GM21825 (cell line): ENCODE measurements at regions not wholly inside any gene's neighbourhood (a gene's known extent, or its start where the extent isn't known, plus 50 kb on each side); places are given as distances from the start of the nearest gene placed in this dataset.
"Not testable (repeated sequence)": the region's sequence is repeated elsewhere in the genome, so short reads cannot be mapped to it uniquely, and the experiment has no call there.

Source experiments
- ATAC-seq: cut with Tn5 transposase; IDR thresholded peaks from one replicate; pipeline ENCODE4 v1.9.1; 2021; ENCODE audit warnings: mild to moderate bottlenecking, moderate library complexity; ENCODE audit not compliant: unreplicated experiment

DNA sequence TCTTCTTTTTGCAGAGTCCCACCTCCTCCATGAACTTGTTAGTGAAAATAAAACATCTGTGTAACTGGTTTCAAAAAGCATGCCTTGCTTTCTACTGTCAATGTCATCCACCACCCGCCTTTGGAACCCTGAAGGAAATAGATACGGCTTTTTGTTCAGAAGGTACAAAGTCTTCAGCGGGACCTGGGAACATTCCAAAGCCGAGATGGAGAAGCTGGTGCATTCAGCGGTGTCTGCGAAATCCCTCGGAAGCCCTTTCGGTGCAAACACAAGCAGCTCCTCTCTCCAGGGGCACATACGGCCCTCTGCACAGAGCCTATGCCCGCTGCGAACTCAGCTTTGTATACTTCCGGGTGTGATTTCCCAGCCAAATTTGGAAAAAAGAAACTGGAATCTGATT, 555.8 kb upstream of the SALL3 start:
- no peak for ATAC-seq

DNA sequence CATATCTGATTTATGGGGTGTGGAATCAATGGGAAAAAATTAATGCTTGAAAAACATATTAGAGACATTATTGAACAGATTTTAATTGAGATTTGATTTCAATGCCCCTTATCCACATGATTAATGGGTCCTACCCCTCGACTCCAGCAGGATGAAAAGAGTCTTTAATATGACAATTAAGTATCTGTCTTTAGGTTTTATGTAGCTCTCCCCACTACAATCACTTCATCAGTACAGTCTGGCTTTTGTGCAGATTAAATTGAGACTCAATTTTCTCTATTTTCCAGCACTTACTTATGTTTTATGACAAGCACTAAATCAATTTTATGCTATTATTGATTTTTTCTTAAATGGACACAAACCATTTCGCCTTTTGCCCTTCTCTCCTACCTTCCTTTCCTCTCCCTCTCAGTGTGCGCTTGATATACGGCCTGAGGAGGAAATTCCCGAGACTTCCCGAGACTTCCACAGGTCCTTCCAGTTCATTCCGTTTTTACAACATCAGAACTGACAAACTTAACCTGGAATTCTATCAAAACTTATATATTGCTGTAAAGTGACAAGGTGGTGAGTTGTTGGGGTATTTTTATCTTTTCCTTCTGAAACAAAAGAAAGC, 555.1 kb upstream of the SALL3 start:
- no peak for ATAC-seq

DNA sequence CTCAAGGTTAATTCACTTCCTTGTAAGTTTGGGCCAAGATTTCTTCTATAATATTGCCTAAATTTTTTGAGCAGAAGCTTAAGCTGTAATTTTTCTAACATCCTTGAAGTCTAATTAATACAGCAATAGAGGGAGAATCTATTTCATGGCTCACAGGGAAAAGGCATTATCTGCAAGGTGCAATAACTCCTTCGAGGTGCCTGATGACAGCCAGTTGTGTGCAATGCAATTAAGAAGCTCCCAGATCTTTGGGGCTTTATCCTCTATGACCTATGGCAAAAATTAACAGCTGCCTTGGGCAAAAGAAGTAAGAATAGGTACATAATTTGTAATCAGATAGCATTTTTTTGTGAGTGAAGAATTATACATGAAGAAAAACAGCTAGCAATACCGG, 554.6 kb upstream of the SALL3 start:
- no peak for ATAC-seq

DNA sequence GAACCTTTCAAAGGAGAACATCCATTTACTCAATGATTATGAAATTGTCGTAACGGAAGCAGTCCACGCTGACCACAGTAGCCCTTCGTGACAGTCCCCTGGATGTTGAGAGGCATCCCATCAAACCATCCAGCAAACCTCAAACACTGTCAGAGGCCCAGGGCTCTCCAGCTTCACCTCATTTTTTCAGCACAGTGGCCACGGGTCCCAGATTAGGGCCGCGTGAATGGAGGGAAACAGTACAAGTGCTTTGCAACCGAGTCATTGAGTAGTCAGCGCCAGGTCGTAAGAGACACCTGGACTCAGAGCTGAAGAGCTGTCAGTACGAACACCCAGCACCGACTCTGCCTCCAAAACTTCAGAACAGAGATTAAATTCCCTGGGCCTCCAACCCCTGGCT, 552.5 kb upstream of the SALL3 start:
- no peak for ATAC-seq

DNA sequence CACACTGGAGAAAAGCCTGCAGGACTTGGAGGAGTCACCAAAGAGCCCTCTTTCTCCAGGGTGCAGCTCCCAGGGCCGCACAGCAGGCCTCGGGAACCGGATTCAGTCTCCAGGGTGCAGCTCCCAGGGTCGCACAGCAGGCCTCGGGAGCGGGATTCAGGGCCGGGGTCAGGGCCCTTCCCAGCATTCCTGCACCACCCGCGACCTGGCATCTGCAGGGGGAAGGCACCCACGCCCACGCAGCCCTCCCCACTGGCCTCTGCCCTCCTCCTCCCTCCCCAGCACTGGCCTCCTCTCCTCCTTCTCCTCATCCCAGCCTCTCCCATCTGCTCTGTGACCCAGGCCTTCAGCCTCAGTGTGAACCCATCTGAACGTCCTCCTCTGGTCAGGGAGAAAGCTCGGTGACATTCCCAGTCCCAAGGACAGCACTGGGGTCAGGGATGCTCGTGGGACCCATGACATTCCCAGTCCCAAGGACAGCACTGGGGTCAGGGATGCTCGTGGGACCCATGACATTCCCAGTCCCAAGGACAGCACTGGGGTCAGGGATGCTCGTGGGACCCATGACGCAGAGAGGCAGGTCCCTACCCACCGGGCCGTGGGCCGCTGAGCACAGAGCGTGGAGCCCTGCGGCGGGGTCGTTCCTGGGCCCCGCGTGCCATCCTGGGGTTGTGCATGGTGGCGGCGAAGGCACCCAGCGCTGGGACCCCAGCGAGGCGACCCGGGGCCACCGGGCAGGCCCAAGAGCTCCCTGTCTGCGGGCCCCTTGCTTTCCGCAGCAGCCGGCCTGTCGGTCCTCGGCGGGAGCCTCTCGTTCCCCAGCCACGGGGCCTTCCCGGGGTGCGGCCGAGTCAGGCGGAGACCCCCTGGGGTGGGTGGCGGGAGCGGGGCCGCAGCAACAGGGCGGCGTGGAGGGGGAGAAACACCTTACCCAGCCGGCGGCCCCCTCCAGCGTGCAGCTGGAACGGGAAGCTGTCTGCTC, 550.2 kb upstream of the SALL3 start:
- ATAC-seq: no peak

DNA sequence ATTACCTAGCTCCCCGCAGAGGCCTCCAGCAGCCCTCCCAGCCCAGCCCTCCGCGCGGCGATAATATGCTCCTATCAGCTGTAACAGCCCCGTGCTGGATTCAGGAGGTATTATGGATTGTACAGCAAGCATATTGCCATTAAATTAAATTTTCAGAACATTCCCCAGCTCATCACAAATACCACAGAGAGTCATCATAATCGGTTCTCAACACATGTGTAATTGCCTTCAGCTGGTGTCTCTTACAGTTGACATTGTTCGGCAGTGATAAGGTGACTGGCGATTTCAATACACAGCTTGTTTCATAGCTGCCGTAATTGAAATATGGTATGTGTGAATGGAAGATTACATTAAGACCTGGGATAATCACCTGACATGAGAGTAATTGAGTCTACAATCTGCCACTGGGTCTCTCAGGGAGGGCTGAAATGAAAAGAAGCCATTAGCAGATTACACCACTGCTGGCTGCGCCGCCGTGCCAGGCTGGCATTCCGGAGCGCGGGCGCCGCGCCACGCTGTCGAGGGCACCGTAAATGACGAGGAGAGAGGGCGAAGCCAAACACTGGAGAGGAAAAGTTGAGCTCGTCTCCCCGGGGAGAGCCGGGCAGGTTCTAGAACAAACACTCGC, 549.4 kb upstream of the SALL3 start:
- ATAC-seq: no peak

DNA sequence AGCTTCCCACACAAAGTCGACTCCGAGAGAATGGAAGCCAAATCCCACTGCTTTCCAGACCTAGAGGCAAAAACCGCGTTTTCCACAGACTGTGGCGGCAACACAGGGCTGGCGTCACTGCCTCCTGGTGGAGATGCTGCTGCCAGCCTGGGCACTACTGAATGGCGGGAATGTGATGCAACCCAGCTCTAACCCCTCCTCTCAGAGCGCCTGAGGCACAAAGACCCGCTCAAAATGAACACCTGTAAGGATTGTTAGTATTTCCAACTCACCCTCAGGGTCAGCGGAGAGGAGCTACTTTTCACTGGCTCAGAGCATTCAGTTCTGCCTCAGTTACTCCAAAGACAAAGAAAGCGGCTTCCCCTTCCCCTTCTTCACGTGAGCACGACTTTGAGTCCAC, 548.0 kb upstream of the SALL3 start:
- ATAC-seq: no peak

DNA sequence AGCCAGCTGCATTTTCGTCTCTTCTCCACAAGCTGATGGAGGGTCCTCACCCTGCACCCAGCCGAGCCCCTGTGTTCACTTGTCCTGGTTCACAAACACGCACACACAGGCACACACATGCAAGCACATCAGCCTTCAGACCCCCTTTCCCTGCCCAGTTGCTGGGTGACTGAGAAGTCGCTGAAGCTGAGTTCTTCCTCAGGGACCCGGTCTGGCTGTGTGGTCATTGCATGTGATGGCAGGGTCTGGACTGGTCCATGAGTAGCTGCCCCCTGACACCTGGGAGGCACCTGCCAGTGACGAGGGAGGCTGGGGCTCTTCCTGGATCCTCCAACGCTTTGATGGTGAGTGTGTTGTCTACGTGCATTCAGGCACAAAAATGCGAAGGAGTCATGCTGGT, 546.1 kb upstream of the SALL3 start:
- ATAC-seq: no peak

DNA sequence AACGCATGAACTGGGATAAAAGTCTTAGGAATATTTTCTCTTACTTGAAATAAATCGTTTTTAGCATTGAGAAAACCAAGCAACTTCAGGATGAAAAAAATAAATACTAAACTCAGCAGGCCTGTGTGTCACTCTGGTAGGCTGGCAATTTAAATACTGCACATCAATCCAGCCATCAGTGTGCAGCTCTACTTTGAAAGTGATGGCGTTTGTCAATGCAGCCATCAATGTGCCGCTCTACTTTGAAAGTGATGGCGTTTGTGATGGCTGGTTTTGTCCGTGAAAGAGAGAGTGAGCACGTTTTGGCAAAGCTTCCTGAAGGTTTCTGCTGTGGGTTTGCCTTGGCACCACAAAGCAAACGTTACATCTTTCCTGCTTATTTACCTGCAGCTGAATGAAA, 543.5 kb upstream of the SALL3 start:
- ATAC-seq: no peak

DNA sequence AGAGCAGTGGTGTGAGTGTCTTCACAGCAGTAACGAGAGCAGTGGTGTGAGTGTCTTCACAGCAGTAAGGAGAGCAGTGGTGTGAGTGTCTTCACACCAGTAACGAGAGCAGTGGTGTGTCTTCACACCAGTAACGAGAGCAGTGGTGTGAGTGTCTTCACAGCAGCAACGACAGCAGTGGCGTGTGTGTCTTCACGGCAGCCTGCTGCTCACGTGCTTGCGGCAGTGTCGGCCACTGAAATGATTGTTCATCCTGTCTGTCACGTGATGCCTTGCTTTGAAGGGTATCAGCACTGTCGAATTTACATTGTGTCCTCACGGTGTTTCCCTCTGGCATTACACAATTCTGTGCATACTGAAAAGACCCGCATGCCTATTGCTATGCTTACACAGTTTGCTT, 541.4 kb upstream of the SALL3 start:
- ATAC-seq: not testable (repeated sequence)

DNA sequence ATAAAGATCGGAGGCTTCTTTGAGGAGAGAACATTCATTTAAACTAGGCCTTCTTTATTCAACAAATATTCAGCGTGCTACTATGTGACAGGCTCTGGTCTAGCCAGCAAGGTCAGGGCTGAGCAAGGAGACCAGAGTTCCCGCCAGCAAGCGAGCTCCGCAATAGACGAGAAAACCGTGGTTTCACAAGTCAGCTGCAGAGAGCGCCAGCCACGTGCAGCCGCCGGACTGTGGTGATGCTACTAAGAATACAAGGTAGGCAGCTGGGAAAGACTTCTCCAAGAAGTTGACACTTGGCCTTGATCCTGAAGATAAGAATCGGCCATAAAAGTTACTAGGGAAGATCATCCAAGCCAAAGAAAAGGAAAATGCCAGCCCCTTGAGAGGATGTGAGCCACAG, 533.7 kb upstream of the SALL3 start:
- no peak for ATAC-seq

DNA sequence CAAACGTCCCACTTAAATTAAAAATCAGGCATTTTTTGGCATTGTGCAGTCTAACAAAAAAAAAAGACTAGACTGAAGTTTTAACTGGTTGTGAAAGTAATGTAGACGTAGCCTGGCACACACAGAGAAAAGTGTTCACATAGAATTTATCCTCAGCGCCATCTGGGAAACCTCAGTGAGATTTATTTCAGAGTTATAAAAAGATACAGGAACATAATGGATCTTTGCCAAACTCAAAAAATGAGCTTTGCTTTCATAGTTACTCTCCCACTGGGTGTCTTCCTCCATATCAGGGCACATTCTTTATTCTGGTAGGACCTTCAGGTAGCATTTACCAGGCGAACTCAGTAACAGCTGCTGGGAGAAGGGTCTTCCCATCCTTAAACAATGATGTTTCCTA, 532.4 kb upstream of the SALL3 start:
- ATAC-seq: no peak

DNA sequence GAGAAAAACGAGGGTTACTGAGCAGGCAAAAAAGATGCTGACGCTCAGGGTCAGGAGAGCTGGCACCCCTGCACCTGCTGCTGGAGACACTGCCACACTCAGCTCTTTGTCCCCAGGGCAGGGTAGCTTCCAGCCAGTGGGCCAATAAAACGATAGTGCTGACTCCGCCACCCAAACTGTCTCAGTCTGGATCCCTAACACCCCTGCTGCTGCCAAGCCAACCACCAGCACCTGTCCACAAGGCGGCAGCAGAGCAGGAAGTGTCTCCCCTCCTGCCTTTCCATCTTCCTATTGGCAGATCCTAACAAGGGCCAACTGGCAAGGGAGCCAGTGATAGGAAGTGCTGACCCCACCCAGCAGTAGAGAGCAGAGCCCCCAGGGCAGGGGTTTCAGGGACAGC, 531.5 kb upstream of the SALL3 start:
- no peak for ATAC-seq

DNA sequence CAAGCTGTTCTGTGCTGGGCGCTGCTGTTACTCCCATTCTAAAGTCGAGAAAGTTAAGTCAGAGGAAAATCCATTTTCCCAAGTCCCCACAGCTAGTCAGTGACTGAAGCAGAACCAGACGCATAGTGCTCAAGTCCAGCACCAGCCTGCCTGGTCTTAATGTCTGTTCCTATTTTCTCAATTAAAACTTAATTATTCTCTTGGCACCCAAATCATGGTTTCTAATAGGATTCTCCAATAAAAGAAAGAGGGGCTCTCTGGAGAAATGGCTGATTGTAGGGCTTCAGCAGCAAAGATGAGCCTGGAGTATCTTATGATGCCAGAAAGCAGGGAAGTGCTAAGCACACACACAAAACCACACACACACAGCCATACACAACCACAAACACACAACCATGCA, 531.0 kb upstream of the SALL3 start:
- ATAC-seq: no peak

DNA sequence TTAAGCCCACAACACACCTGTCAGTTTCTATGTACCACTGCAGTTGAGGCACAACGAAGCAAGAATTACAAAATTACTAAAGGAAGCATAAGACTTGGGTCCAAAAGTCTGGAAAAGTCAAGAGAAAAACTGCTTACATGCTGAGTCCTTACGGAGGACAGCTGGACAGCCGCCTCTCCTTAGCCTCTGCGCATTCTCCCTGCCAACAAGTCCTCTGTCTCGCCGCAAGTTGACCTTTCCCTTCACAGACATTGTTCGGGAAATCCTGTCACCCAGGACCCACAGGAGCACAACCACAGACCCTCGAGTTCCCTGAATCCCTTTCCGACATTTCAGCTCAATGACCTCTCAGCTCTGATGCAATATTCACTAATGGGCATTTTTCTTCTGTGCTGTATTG, 525.4 kb upstream of the SALL3 start:
- ATAC-seq: no peak

DNA sequence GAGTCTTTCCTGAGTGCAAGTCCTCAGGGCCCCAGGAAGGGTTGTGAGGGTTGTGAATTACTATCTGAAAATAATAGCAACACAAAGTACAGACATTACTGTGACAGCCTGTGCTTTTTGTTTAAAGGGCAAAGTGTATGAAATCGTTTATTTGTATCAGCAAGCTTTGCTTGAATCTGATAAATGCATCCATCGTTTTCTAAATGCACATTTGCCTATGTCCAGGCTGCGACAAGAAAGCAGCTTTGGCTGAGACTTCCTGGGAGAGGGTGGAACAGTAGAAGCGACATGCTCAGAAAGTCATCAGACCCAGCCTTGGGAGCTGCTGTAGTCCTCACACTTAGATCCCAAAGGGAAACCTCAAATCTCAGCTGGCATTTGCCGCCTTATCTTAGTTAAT, 524.2 kb upstream of the SALL3 start:
- no peak for ATAC-seq

DNA sequence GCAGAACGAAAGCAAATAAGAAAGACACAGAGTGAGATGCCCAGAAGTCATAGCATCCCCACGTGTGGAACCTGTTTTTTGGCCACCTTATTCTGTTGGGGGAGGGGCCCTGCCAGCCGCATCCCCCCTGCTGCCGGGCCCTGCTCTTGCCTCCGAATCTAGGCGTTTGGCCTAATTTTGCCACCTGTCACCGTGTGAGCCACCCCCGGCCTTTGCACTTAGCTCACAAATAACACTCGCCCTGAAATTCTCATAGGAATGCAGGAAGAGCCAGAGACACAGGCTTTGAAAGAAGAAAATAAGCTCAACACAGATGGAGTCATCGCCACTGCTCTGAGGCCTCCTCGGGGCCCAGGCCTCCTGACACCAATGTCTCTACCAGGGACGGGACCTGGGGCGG, 522.6 kb upstream of the SALL3 start:
- ATAC-seq: no peak

DNA sequence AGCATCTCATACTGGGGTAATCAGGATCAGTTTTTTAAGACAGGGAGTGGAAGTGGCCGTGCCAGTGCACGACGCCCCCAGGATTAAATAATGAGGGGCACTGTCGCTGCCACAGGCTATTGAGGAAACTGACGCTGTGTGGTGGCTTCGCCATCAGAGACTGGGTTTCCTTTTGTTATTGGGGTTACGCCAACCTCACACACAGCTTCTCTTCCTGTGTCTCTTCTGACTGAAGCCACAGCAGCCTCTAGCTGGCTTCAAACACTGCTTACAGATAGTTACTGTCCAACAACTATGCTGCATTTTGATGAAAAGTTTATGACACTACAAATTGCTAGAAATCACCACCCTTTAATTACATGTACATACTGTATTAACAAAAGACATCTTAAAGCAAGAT, 521.9 kb upstream of the SALL3 start:
- ATAC-seq: no peak

DNA sequence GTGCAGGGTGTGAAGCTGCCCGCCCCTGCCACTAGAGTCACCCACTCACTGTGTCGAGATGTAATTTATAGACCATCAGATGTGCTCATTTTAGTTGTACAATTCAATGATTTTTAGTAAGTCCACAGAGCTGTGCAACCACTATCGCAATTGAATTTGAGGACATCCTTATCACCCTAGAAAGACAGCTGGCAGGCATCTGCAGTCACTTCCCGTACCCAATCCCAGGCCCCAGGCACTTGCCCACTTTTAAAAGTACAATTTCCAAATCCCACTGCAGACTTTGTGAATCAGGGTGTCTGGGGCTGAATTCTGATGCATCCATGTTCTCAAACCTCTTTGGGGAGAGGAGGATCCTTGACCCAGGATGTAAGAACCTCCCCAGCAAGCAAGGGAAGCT, 521.3 kb upstream of the SALL3 start:
- ATAC-seq: no peak

DNA sequence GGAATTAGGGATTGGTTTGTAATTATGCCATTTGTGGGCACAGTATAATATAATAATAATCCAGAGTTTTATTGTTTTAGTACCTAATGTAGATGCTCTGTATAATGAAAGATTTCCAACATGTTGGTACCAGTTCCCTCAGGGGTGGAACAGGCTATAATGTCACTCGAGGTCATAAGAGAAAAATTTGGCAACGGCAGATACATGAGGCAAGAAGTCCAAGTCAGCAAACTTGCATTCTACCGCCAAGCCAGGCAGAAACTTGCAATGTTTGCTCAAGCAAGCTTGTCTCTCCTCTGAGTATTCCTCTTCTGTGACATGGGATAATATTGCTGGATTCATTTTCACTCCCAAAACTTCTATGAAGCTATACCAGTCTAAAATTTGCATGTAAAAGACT, 520.0 kb upstream of the SALL3 start:
- ATAC-seq: no peak

DNA sequence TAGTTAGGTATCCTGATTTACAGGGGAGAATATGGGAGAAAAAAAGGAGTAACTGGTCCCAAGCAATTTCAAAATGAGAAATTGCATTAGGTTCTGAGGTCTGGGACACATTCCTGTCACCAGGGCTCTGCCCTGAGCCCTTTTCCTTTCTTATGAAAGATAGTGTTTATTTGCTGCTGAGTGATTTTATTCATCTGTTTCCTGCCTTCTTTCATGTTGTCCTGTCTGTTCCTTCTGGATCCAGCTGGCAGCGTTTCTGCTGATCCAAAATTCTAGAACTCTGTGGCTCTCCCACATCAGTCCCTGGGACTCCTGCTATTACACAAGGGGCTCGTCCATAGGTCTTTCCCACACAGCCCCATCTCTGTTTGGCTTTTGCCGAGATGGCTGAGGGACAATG, 519.1 kb upstream of the SALL3 start:
- no peak for ATAC-seq

DNA sequence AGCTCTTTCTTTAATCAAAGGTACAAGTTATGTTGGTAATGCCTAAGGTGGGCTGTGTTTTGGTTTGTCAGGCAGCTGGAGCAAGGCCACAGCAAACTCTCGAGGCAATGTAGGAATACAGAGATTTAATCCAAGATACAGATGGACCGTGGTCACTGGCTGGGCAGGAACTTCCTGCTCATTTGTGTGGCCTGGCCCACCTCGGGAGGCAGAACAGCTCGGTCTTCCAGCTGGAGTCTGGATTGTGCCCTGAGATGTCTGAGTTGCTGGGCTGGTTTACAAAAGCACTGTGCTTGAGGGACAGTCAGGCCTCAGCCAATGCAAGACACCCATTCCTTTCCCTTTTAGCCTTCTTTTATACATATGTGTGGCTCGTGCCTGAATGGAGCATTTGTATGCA, 506.1 kb upstream of the SALL3 start:
- ATAC-seq: no peak
